Hindlimb muscle (tissue), 1 donor: ENCODE measurements at regions not wholly inside any gene's neighbourhood (a gene's known extent, or its start where the extent isn't known, plus 50 kb on each side); places are given as distances from the start of the nearest gene placed in this dataset.
A peak's percentile ranks its signal among the peaks of the same experiment; 100 is the strongest.

Source experiments
- DNase-seq: peaks from one replicate; pipeline ENCODE4 v3.0.0-alpha.2; 2013

- no peak for DNase-seq
Observed at GRCh38 chr15:57824186-57824585, 117.7 kb downstream of the POLR2M start.

GRCh38 chr15:57827021-57827420 is 120.5 kb downstream of the POLR2M start:
- DNase-seq = no peak

GRCh38 chr15:57827971-57828370 is 121.5 kb downstream of the POLR2M start:
- no peak for DNase-seq

GRCh38 chr15:57832183-57832582 is 125.7 kb downstream of the POLR2M start:
- DNase-seq = no peak

GRCh38 chr15:57835119-57835518 is 128.6 kb downstream of the POLR2M start:
- no peak for DNase-seq

GRCh38 chr15:57849317-57849716 is 142.8 kb downstream of the POLR2M start:
- DNase-seq = no peak

GRCh38 chr15:57854531-57854930 is 148.0 kb downstream of the POLR2M start:
- peak; percentile 16 for DNase-seq

GRCh38 chr15:57857871-57858270 is 151.4 kb downstream of the POLR2M start:
- DNase-seq = no peak

GRCh38 chr15:57859130-57859685 is 152.7 kb downstream of the POLR2M start:
- no peak for DNase-seq

GRCh38 chr15:57861034-57861638 is 154.6 kb downstream of the POLR2M start:
- DNase-seq = peak; percentile 63

GRCh38 chr15:57861815-57862586 is 155.5 kb downstream of the POLR2M start:
- no peak for DNase-seq

- no peak for DNase-seq
Observed at GRCh38 chr15:57862761-57863160, 156.2 kb downstream of the POLR2M start.

GRCh38 chr15:57865294-57865693 is 158.8 kb downstream of the POLR2M start:
- DNase-seq = no peak

GRCh38 chr15:57866149-57866736 is 159.7 kb downstream of the POLR2M start:
- no peak for DNase-seq

- no peak for DNase-seq
Observed at GRCh38 chr15:57867970-57868798, 161.7 kb downstream of the POLR2M start.

- no peak for DNase-seq
Observed at GRCh38 chr15:57870667-57871066, 164.2 kb downstream of the POLR2M start.

GRCh38 chr15:57872281-57873030 is 165.9 kb downstream of the POLR2M start:
- DNase-seq = no peak

GRCh38 chr15:57873564-57874209 is 167.2 kb downstream of the POLR2M start:
- no peak for DNase-seq

- DNase-seq = no peak
Observed at GRCh38 chr15:57875347-57875746, 168.8 kb downstream of the POLR2M start.

- DNase-seq = no peak
Observed at GRCh38 chr15:57878573-57878972, 172.1 kb downstream of the POLR2M start.

GRCh38 chr15:57881361-57881760 is 174.8 kb downstream of the POLR2M start:
- no peak for DNase-seq
